GM06990 (cell line): ENCODE measurements at regions not wholly inside any gene's neighbourhood (a gene's known extent, or its start where the extent isn't known, plus 50 kb on each side); places are given as distances from the start of the nearest gene placed in this dataset.

Experiments
- DNase-seq: peaks from one replicate; pipeline ENCODE4 v3.0.0-alpha.2; 2011; ENCODE audit not compliant: insufficient read length; ENCODE audit errors: extremely low read depth
- H3K27me3 ChIP-seq: replicated peaks from 2 replicates; pipeline ENCODE4 v1.6.0; 2011; ENCODE audit warnings: low read length; ENCODE audit not compliant: control insufficient read depth, insufficient read depth
- H3K36me3 ChIP-seq: 2 replicates; pipeline ENCODE4 v1.5.1; 2011; ENCODE audit warnings: low read length; ENCODE audit not compliant: control insufficient read depth, insufficient read depth
- H3K4me3 ChIP-seq: replicated peaks from 2 replicates; pipeline ENCODE4 v1.5.1; 2011; ENCODE audit warnings: low read depth, mild to moderate bottlenecking, control low read depth, low read length
- TF ChIP-seq, protein P1 (sequence below): IDR thresholded peaks from 2 replicates; pipeline ENCODE4 v1.5.1; 2011; ENCODE audit warnings: low read length, control low read depth, mild to moderate bottlenecking, inconsistent platforms; ENCODE audit not compliant: insufficient read depth, poor library complexity, severe bottlenecking

DNA sequence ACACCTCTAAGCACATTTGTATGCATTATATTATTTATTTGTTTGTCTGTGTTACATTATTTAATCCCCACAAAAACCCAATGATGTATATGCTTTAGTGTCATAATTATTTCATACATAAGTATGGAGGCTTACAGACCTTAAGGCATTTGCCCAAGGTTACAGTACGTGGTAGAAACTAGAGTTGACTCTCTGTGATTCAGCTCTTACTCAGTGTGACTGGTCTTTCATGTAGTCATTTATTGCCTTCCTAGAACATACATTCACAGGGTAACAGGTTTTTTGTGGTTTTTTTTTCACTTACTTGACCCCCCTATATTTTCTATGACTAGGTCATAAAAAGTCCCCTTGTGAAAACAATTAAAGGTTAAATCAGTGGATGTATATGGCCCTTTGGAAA, 566.8 kb downstream of the TFAP2A start:
- H3K27me3 ChIP-seq, result no peaks in the 10 kb centered on the region
- TF ChIP-seq, protein P1, sequence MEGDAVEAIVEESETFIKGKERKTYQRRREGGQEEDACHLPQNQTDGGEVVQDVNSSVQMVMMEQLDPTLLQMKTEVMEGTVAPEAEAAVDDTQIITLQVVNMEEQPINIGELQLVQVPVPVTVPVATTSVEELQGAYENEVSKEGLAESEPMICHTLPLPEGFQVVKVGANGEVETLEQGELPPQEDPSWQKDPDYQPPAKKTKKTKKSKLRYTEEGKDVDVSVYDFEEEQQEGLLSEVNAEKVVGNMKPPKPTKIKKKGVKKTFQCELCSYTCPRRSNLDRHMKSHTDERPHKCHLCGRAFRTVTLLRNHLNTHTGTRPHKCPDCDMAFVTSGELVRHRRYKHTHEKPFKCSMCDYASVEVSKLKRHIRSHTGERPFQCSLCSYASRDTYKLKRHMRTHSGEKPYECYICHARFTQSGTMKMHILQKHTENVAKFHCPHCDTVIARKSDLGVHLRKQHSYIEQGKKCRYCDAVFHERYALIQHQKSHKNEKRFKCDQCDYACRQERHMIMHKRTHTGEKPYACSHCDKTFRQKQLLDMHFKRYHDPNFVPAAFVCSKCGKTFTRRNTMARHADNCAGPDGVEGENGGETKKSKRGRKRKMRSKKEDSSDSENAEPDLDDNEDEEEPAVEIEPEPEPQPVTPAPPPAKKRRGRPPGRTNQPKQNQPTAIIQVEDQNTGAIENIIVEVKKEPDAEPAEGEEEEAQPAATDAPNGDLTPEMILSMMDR, result no peak
- H3K36me3 ChIP-seq, result no peaks in the 10 kb centered on the region
- DNase-seq, result no peak
- H3K4me3 ChIP-seq, result no peak overlapping the region

- no peak for DNase-seq
- Histone ChIP-seq H3K36me3 (no peaks in the 10 kb centered on the region), H3K4me3 (no peak overlapping the region), H3K27me3 (no peaks in the 10 kb centered on the region)
- TF ChIP-seq, protein P1, result no peak
These were observed 572.8 kb downstream of the TFAP2A start for GRCh38 chr6:9841886-9842725.

DNA sequence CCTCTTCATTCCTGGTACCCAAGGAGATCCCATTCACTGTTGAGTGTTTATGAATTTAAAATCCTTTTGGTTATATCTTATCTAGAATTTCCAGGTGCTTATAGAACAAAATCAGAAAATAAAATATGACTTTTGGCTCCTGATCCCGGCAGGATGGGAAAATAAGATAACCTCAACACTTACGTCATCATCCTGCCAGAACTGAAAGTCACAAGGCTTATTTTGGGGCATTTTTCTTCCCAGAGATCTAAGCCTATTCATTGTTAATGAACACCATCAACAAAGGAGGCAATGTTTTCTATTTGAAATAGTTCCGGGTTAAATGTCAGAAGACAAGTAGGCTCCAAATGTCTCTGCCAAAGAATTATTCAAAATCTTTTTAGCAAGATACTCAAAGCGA, 580.6 kb downstream of the TFAP2A start:
- H3K36me3 ChIP-seq, result no peaks in the 10 kb centered on the region
- TF ChIP-seq, protein P1, result no peak
- no peak overlapping the region for H3K4me3 ChIP-seq
- DNase-seq, result no peak
- no peaks in the 10 kb centered on the region for H3K27me3 ChIP-seq

DNA sequence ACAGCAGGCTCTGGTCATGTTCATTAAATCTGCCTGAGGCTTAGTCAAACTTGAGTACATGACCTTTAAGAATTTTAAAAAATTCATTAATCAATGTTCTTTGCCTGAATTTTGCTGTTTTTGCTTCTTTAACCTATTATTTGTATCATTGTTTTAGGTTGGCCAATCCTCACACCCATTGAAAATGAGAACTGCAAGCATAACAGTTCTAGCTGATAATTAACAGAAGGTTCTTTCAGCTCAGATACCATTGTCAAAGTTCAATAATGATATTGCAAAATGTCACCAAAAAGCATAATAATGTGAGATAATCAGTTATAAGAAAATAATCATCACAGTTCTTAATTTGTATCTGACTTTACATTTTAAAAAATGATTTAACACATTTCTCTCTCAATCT, 583.1 kb downstream of the TFAP2A start:
- DNase-seq, result no peak
- no peaks in the 10 kb centered on the region for H3K27me3 ChIP-seq
- TF ChIP-seq, protein P1, result no peak
- H3K36me3 ChIP-seq, result no peaks in the 10 kb centered on the region
- no peak overlapping the region for H3K4me3 ChIP-seq

DNA sequence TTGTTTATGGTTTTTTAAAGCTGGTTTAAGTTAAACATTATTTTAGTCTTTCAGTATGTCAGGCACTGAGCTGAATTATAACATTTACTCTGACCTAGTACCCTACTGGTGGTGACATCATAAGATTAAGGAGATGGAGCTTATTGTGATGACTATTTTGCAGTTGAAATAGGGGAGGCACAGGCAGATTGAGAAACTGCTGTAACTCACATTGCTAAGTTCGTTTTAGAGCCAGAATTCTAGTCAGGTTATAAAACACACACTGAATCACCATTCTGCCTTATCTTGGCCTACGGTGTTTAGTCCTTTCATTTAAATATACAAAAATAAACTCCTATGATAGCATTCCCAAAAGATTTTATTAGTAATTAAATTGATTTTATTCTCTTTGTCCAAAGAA, 584.1 kb downstream of the TFAP2A start:
- no peaks in the 10 kb centered on the region for H3K27me3 ChIP-seq
- TF ChIP-seq, protein P1, result no peak
- no peak for DNase-seq
- no peaks in the 10 kb centered on the region for H3K36me3 ChIP-seq
- no peak overlapping the region for H3K4me3 ChIP-seq
